Vagina (tissue), 2 donors: ENCODE measurements at regions not wholly inside any gene's neighbourhood (a gene's known extent, or its start where the extent isn't known, plus 50 kb on each side); places are given as distances from the start of the nearest gene placed in this dataset.

Experiments
- DNase-seq, 2 donors: peaks; one replicate each; pipeline ENCODE4 v3.0.0-alpha.2; 2017; ENCODE audit errors: extremely low spot score in 2 of 2
- H3K27ac ChIP-seq: fragments of 200-600 bp; sonication (generic); one replicate; pipeline ENCODE4 v1.5.1; 2019
- H3K27me3 ChIP-seq: fragments of 200-600 bp; sonication (generic); one replicate; pipeline ENCODE4 v1.5.1; 2019
- H3K36me3 ChIP-seq, 2 donors: fragments of 200-600 bp; sonication (generic); one replicate each; pipeline ENCODE4 v1.5.1; 2017 to 2019
- H3K4me1 ChIP-seq: fragments of 200-600 bp; sonication (generic); one replicate; pipeline ENCODE4 v1.5.1; 2019
- H3K4me3 ChIP-seq, 2 donors: fragments of 200-600 bp; sonication (generic); 1 replicate in 1 of 2; 2 replicates in 1 of 2; pipeline ENCODE4 v1.5.1; 2016 to 2019
- H3K9me3 ChIP-seq: fragments of 200-600 bp; sonication (generic); one replicate; pipeline ENCODE4 v1.5.1; 2019
- CTCF ChIP-seq, 3 experiments: fragments of 450-650 bp in 2 of 3; fragments of 200-600 bp in 1 of 3; sonication (generic) in 1 of 3; IDR thresholded peaks; one replicate each; pipeline ENCODE4 v1.5.1; 2017 to 2019; ENCODE audit warnings: antibody characterized with exemption in 3 of 3, mild to moderate bottlenecking in 2 of 3, moderate library complexity in 2 of 3
- POLR2A ChIP-seq, 2 donors: fragments of 450-650 bp; IDR thresholded peaks; one replicate each; pipeline ENCODE4 v1.6.1; 2017; ENCODE audit warnings: antibody characterized with exemption in 2 of 2, mild to moderate bottlenecking in 2 of 2, moderate library complexity in 2 of 2
- POLR2AphosphoS5 ChIP-seq, 2 donors: sonication (generic); formaldehyde crosslinking; IDR thresholded peaks; one replicate each; pipeline ENCODE4 v1.9.0; 2017; ENCODE audit warnings: antibody characterized with exemption in 2 of 2, mild to moderate bottlenecking in 2 of 2, low read depth in 1 of 2; ENCODE audit not compliant: insufficient read depth in 1 of 2
- intact Hi-C: fragments of 100-400 bp; cut with DNase I; formaldehyde crosslinking; loops from one replicate; pipeline ENCODE4 v1.15.1; 2023

GRCh38 chr1:223479261-223479660 is 86.0 kb downstream of the CCDC185 start:
- Histone ChIP-seq H3K9me3 (no peaks in the 10 kb centered on the region), H3K27ac (no peak overlapping the region), H3K27me3 (no peaks in the 10 kb centered on the region), H3K36me3 (no peaks in the 10 kb centered on the region), H3K4me1 (no peaks in the 10 kb centered on the region), H3K4me3 (no peak overlapping the region)
- TF ChIP-seq POLR2A (IDR thresholded peaks at IDR 0.05) = no peak
- no peak for TF ChIP-seq POLR2AphosphoS5 (IDR thresholded peaks at IDR 0.05; ENCODE audit: insufficient read depth in 1 of 2, low read depth in 1 of 2)
- no peak for TF ChIP-seq CTCF (IDR thresholded peaks at IDR 0.05)
- no peak for DNase-seq
- intact Hi-C loops = no loop called here

- Histone ChIP-seq H3K9me3 (no peaks in the 10 kb centered on the region), H3K27me3 (no peaks in the 10 kb centered on the region), H3K36me3 (no peaks in the 10 kb centered on the region), H3K4me1 (no peaks in the 10 kb centered on the region), H3K27ac (no peak overlapping the region), H3K4me3 (no peak overlapping the region)
- intact Hi-C loops = no loop called here
- DNase-seq = no peak
- TF ChIP-seq POLR2AphosphoS5 (IDR thresholded peaks at IDR 0.05; ENCODE audit: insufficient read depth in 1 of 2, low read depth in 1 of 2) = no peak
- TF ChIP-seq POLR2A (IDR thresholded peaks at IDR 0.05) = no peak
- TF ChIP-seq CTCF (IDR thresholded peaks at IDR 0.05) = no peak
Observed at GRCh38 chr1:223479718-223480425, 86.7 kb downstream of the CCDC185 start.

- H3K4me3 ChIP-seq = no peak overlapping the region
- no peaks in the 10 kb centered on the region for H3K27me3 ChIP-seq
- H3K27ac ChIP-seq = no peak overlapping the region
- no peaks in the 10 kb centered on the region for H3K36me3 ChIP-seq
- H3K9me3 ChIP-seq = no peaks in the 10 kb centered on the region
- H3K4me1 ChIP-seq = no peaks in the 10 kb centered on the region
- intact Hi-C loops = no loop called here
- TF ChIP-seq CTCF (IDR thresholded peaks at IDR 0.05) (no peak), POLR2A (IDR thresholded peaks at IDR 0.05) (no peak), POLR2AphosphoS5 (IDR thresholded peaks at IDR 0.05; ENCODE audit: insufficient read depth in 1 of 2, low read depth in 1 of 2) (no peak)
- no peak for DNase-seq
Observed at GRCh38 chr1:223482132-223482531, 88.9 kb downstream of the CCDC185 start.

- H3K27me3 ChIP-seq = no peaks in the 10 kb centered on the region
- no peaks in the 10 kb centered on the region for H3K36me3 ChIP-seq
- H3K27ac ChIP-seq = no peak overlapping the region
- no peak for DNase-seq
- no peak for TF ChIP-seq POLR2A (IDR thresholded peaks at IDR 0.05)
- no peak for TF ChIP-seq POLR2AphosphoS5 (IDR thresholded peaks at IDR 0.05; ENCODE audit: insufficient read depth in 1 of 2, low read depth in 1 of 2)
- no peak for TF ChIP-seq CTCF (IDR thresholded peaks at IDR 0.05)
- intact Hi-C loops = no loop called here
- no peaks in the 10 kb centered on the region for H3K4me1 ChIP-seq
- H3K4me3 ChIP-seq = no peak overlapping the region
- no peaks in the 10 kb centered on the region for H3K9me3 ChIP-seq
Observed at GRCh38 chr1:223482766-223483165, 89.6 kb downstream of the CCDC185 start.

- DNase-seq = no peak
- no peaks in the 10 kb centered on the region for H3K36me3 ChIP-seq
- no peak overlapping the region for H3K27ac ChIP-seq
- no peaks in the 10 kb centered on the region for H3K27me3 ChIP-seq
- TF ChIP-seq CTCF (IDR thresholded peaks at IDR 0.05) = no peak
- TF ChIP-seq POLR2AphosphoS5 (IDR thresholded peaks at IDR 0.05; ENCODE audit: insufficient read depth in 1 of 2, low read depth in 1 of 2) = no peak
- no peak for TF ChIP-seq POLR2A (IDR thresholded peaks at IDR 0.05)
- H3K4me3 ChIP-seq = no peak overlapping the region
- intact Hi-C loops = no loop called here
- no peaks in the 10 kb centered on the region for H3K4me1 ChIP-seq
- H3K9me3 ChIP-seq = no peaks in the 10 kb centered on the region
Observed at GRCh38 chr1:223483511-223483910, 90.3 kb downstream of the CCDC185 start.
